CD4-positive, alpha-beta T cell treated with Interleukin-4 for 4 hours (primary cell): ENCODE measurements at regions not wholly inside any gene's neighbourhood (a gene's known extent, or its start where the extent isn't known, plus 50 kb on each side); places are given as distances from the start of the nearest gene placed in this dataset.

Experiments used
- DNase-seq: peaks from one replicate; pipeline ENCODE4 v3.0.0-alpha.2; 2020

- DNase-seq, result no peak
Observed at GRCh38 chr3:118425272-118425837, 609.3 kb downstream of the IGSF11 start.

GRCh38 chr3:118433825-118434224 lies 600.8 kb downstream of the IGSF11 start:
- no peak for DNase-seq

- DNase-seq, result no peak
Observed at GRCh38 chr3:118435851-118436350, 598.7 kb downstream of the IGSF11 start.

GRCh38 chr3:118436697-118437262 lies 597.9 kb downstream of the IGSF11 start:
- DNase-seq, result no peak

- no peak for DNase-seq
Observed at GRCh38 chr3:118445036-118445435, 589.6 kb downstream of the IGSF11 start.

GRCh38 chr3:118447339-118447738 lies 587.3 kb downstream of the IGSF11 start:
- DNase-seq, result no peak

- no peak for DNase-seq
Observed at GRCh38 chr3:118466795-118467330, 567.8 kb downstream of the IGSF11 start.

GRCh38 chr3:118468801-118469200 lies 565.8 kb downstream of the IGSF11 start:
- DNase-seq, result no peak

- no peak for DNase-seq
Observed at GRCh38 chr3:118472586-118472985, 562.1 kb downstream of the IGSF11 start.

- no peak for DNase-seq
Observed at GRCh38 chr3:118473343-118473742, 561.3 kb downstream of the IGSF11 start.

GRCh38 chr3:118476885-118477618 lies 557.6 kb downstream of the IGSF11 start:
- DNase-seq, result no peak

GRCh38 chr3:118477768-118478167 lies 556.9 kb downstream of the IGSF11 start:
- DNase-seq, result no peak

GRCh38 chr3:118478706-118479276 lies 555.9 kb downstream of the IGSF11 start:
- DNase-seq, result no peak

GRCh38 chr3:118479376-118479775 lies 555.3 kb downstream of the IGSF11 start:
- no peak for DNase-seq

- DNase-seq, result no peak
Observed at GRCh38 chr3:118480101-118480860, 554.4 kb downstream of the IGSF11 start.

- DNase-seq, result no peak
Observed at GRCh38 chr3:118485693-118486092, 549.0 kb downstream of the IGSF11 start.

- no peak for DNase-seq
Observed at GRCh38 chr3:118487734-118488133, 546.9 kb downstream of the IGSF11 start.

GRCh38 chr3:118488732-118489131 lies 545.9 kb downstream of the IGSF11 start:
- DNase-seq, result no peak

GRCh38 chr3:118495206-118495605 lies 539.4 kb downstream of the IGSF11 start:
- no peak for DNase-seq

- no peak for DNase-seq
Observed at GRCh38 chr3:118497274-118497673, 537.4 kb downstream of the IGSF11 start.

- DNase-seq, result no peak
Observed at GRCh38 chr3:118501152-118501551, 533.5 kb downstream of the IGSF11 start.

GRCh38 chr3:118504906-118505305 lies 529.7 kb downstream of the IGSF11 start:
- DNase-seq, result no peak

- DNase-seq, result no peak
Observed at GRCh38 chr3:118505784-118506183, 528.9 kb downstream of the IGSF11 start.
